IMR-90 (cell line): ENCODE measurements at regions not wholly inside any gene's neighbourhood (a gene's known extent, or its start where the extent isn't known, plus 50 kb on each side); places are given as distances from the start of the nearest gene placed in this dataset.
"Not testable (repeated sequence)": the region's sequence is repeated elsewhere in the genome, so short reads cannot be mapped to it uniquely, and the experiment has no call there.

ENCODE experiments used
- ATAC-seq: fragments of 200-7000 bp; cut with Tn5 transposase; 2 replicates; pipeline ENCODE4 v1.9.1; 2020; ENCODE audit warnings: low read depth, mild to moderate bottlenecking, moderate library complexity
- BruUV-seq: library from RNA; stranded (reverse); fragments of 400-500 nt; replicated peaks from 2 replicates; lab custom pipeline; 2021; lab: Mats Ljungman, UMichigan
- CTCF ChIA-PET: fragments of 300-600 bp; formaldehyde crosslinking; extraction: SDS; loops from one replicate; lab custom pipeline; 2021; ENCODE audit warnings: antibody characterized with exemption; lab: Yijun Ruan, JAX
- POLR2A ChIA-PET: fragments of 300-600 bp; sonication (Branson Sonifier 250); formaldehyde crosslinking; loops from one replicate; lab custom pipeline; 2022; ENCODE audit warnings: antibody characterized with exemption; ENCODE audit not compliant: unreplicated experiment; lab: Charles Lee
- DNase-seq: peaks from one replicate; pipeline ENCODE4 v3.0.0; 2013
- H2AFZ ChIP-seq: replicated peaks from 2 replicates; pipeline ENCODE3; 2013; ENCODE audit warnings: low read length, mild to moderate bottlenecking; ENCODE audit not compliant: poor library complexity
- H2AK5ac ChIP-seq: 2 replicates; pipeline ENCODE4 v1.6.1; 2013; ENCODE audit warnings: low read depth, low read length, inconsistent platforms
- H2AK9ac ChIP-seq: replicated peaks from 2 replicates; pipeline ENCODE3; 2013; ENCODE audit warnings: mild to moderate bottlenecking, low read depth, low read length, moderate library complexity; ENCODE audit not compliant: poor library complexity
- H2BK120ac ChIP-seq: 2 replicates; pipeline ENCODE4 v1.6.1; 2013; ENCODE audit warnings: low read depth, low read length, inconsistent platforms
- H2BK15ac ChIP-seq: 3 replicates; pipeline ENCODE4 v1.6.1; 2013; ENCODE audit warnings: low read depth, low read length, inconsistent platforms
- H2BK20ac ChIP-seq: 2 replicates; pipeline ENCODE4 v1.6.1; 2013; ENCODE audit warnings: low read depth, mild to moderate bottlenecking, inconsistent platforms, low read length, moderate library complexity
- H2BK5ac ChIP-seq: 2 replicates; pipeline ENCODE4 v1.6.1; 2013; ENCODE audit warnings: mild to moderate bottlenecking, low read depth, low read length, inconsistent platforms; ENCODE audit not compliant: poor library complexity, severe bottlenecking
- H3K14ac ChIP-seq: replicated peaks from 2 replicates; pipeline ENCODE4 v1.6.1; 2013; ENCODE audit warnings: low read depth, low read length, inconsistent platforms
- H3K18ac ChIP-seq: 2 replicates; pipeline ENCODE4 v1.6.1; 2013; ENCODE audit warnings: low read depth, low read length, control low read depth
- H3K23ac ChIP-seq: 2 replicates; pipeline ENCODE4 v1.6.1; 2013; ENCODE audit warnings: low read depth, low read length, inconsistent platforms
- H3K27ac ChIP-seq: 2 replicates; pipeline ENCODE4 v1.5.1; 2013; ENCODE audit warnings: mild to moderate bottlenecking, control low read depth, low read length; ENCODE audit not compliant: insufficient read depth
- H3K27me3 ChIP-seq: 2 replicates; pipeline ENCODE4 v1.6.1; 2013; ENCODE audit warnings: low read length; ENCODE audit not compliant: control insufficient read depth, insufficient read depth
- H3K36me3 ChIP-seq: 2 replicates; pipeline ENCODE4 v1.6.1; 2013; ENCODE audit warnings: low read length, mixed read lengths; ENCODE audit not compliant: control insufficient read depth, insufficient read depth
- H3K4ac ChIP-seq: 2 replicates; pipeline ENCODE4 v1.6.1; 2013; ENCODE audit warnings: low read depth, low read length, inconsistent platforms
- H3K4me1 ChIP-seq: 2 replicates; pipeline ENCODE4 v1.6.1; 2013; ENCODE audit warnings: low read length, mixed read lengths; ENCODE audit not compliant: control insufficient read depth, insufficient read depth
- H3K4me2 ChIP-seq: 2 replicates; pipeline ENCODE4 v1.6.1; 2013; ENCODE audit warnings: low read depth, mild to moderate bottlenecking, control low read depth, low read length, moderate library complexity
- H3K4me3 ChIP-seq: 2 replicates; pipeline ENCODE4 v1.5.1; 2013; ENCODE audit warnings: low read depth, mild to moderate bottlenecking, control low read depth, low read length, moderate library complexity; ENCODE audit not compliant: insufficient read depth
- H3K56ac ChIP-seq: 2 replicates; pipeline ENCODE4 v1.6.1; 2013; ENCODE audit warnings: low read length, inconsistent platforms; ENCODE audit not compliant: insufficient read depth; ENCODE audit errors: extremely low read depth
- H3K79me1 ChIP-seq, 2 experiments: 2 replicates each; pipeline ENCODE4 v1.6.1; 2013; ENCODE audit warnings: low read length in 2 of 2, inconsistent platforms in 1 of 2, low read depth in 1 of 2
- H3K9ac ChIP-seq: 2 replicates; pipeline ENCODE4 v1.6.1; 2013; ENCODE audit warnings: low read depth, low read length, control low read depth
- H3K9me1 ChIP-seq: 2 replicates; pipeline ENCODE4 v1.6.1; 2013; ENCODE audit warnings: low read length, inconsistent platforms; ENCODE audit not compliant: insufficient read depth
- H3K9me3 ChIP-seq: 2 replicates; pipeline ENCODE4 v1.6.1; 2013; ENCODE audit warnings: low read length; ENCODE audit not compliant: control insufficient read depth, insufficient read depth
- H4K20me1 ChIP-seq: 2 replicates; pipeline ENCODE4 v1.6.1; 2013; ENCODE audit warnings: low read length, inconsistent platforms; ENCODE audit not compliant: insufficient read depth
- H4K5ac ChIP-seq: 2 replicates; pipeline ENCODE4 v1.6.1; 2013; ENCODE audit warnings: mild to moderate bottlenecking, low read depth, low read length, control low read depth
- H4K8ac ChIP-seq, 2 experiments: 2 replicates each; pipeline ENCODE4 v1.6.1; 2013; ENCODE audit warnings: low read depth in 2 of 2, low read length in 2 of 2, control low read depth in 1 of 2, inconsistent platforms in 1 of 2
- H4K91ac ChIP-seq: 2 replicates; pipeline ENCODE4 v1.6.1; 2013; ENCODE audit warnings: low read depth, low read length, inconsistent platforms; ENCODE audit not compliant: insufficient read depth
- BHLHE40 ChIP-seq: fragments of 150-350 bp; IDR thresholded peaks from 2 replicates; pipeline ENCODE4 v1.6.1; 2016; ENCODE audit warnings: mild to moderate bottlenecking, low read depth, low read length
- CEBPB ChIP-seq: IDR thresholded peaks from 2 replicates; pipeline ENCODE4 v1.6.1; 2012; ENCODE audit warnings: low read depth, low read length, improper control_type of control experiment
- MAFK ChIP-seq: IDR thresholded peaks from 2 replicates; pipeline ENCODE4 v1.6.1; 2012; ENCODE audit warnings: low read depth, low read length, improper control_type of control experiment
- MXI1 ChIP-seq: IDR thresholded peaks from 2 replicates; pipeline ENCODE4 v1.6.1; 2012; ENCODE audit warnings: low read depth, mild to moderate bottlenecking, low read length, moderate library complexity, borderline replicate concordance
- RCOR1 ChIP-seq: IDR thresholded peaks from 2 replicates; pipeline ENCODE4 v1.6.1; 2012; ENCODE audit warnings: mild to moderate bottlenecking, low read length, improper control_type of control experiment; ENCODE audit not compliant: insufficient replicate concordance
- RFX5 ChIP-seq: IDR thresholded peaks from 2 replicates; pipeline ENCODE4 v1.8.0; 2012; ENCODE audit warnings: low read depth, mild to moderate bottlenecking, low read length, moderate library complexity
- USF2 ChIP-seq: fragments of 150-350 bp; IDR thresholded peaks from 2 replicates; pipeline ENCODE4 v1.6.1; 2017; ENCODE audit warnings: mild to moderate bottlenecking, antibody characterized with exemption, low read length, low read depth
- WGBS, 2 experiments: methylation state at CpG; one replicate each; pipeline versions ENCODE4 v1.1.5 to v1.1.7; 2013; ENCODE audit warnings: missing lambda C conversion rate in 2 of 2; ENCODE audit not compliant: insufficient read length in 1 of 2; ENCODE audit errors: extremely low coverage in 2 of 2; 5-methylcytosine and 5-hydroxymethylcytosine counted together
- dilution Hi-C: fragments of 300-500 bp; cut with HindIII; formaldehyde crosslinking; loops from one replicate; pipeline ENCODE4 v1.14.3; 2018; ENCODE audit warnings: low sequenced_read_pairs; ENCODE audit not compliant: unreplicated experiment
- in situ Hi-C: fragments of 300-500 bp; cut with MboI; formaldehyde crosslinking; loops from 3 replicates; pipeline ENCODE4 v1.14.3; 2019; ENCODE audit warnings: low sequenced_read_pairs, inconsistent platforms, mixed read lengths
- intact Hi-C: fragments of 100-400 bp; cut with micrococcal nuclease; formaldehyde crosslinking; loops from 2 replicates; pipeline ENCODE4 v1.10.0; 2022

GRCh38 chr1:182308826-182309225 lies 82.8 kb downstream of the GLUL start:
- ATAC-seq (no peak), DNase-seq (no peak)
- BruUV-seq: no TSS peak
- Histone ChIP-seq H3K9me1 (no peaks in the 10 kb centered on the region), H4K5ac (no peak overlapping the region), H3K18ac (no peak overlapping the region), H3K4me2 (no peak overlapping the region), H2BK120ac (no peak overlapping the region), H2AK5ac (no peak overlapping the region), H2AFZ (no peak overlapping the region), H3K56ac (no peak overlapping the region), H3K14ac (no peak overlapping the region), H3K27ac (no peak overlapping the region), H3K9me3 (no peaks in the 10 kb centered on the region), H3K4me1 (no peaks in the 10 kb centered on the region), H2BK5ac (no peak overlapping the region), H3K23ac (no peak overlapping the region), H3K27me3 (no peaks in the 10 kb centered on the region), H2AK9ac (no peak overlapping the region), H4K91ac (no peak overlapping the region), H2BK15ac (no peak overlapping the region), H3K9ac (no peak overlapping the region), H3K4me3 (no peak overlapping the region), H3K79me1 (no peaks in the 10 kb centered on the region), H2BK20ac (no peak overlapping the region), H3K36me3 (no peaks in the 10 kb centered on the region), H4K8ac (no peak overlapping the region), H4K20me1 (no peaks in the 10 kb centered on the region), H3K4ac (no peak overlapping the region)
- intact Hi-C loops (no loop called here), dilution Hi-C loops (no loop called here), in situ Hi-C loops (no loop called here)
- ChIA-PET POLR2A (no interaction called here), CTCF (interaction anchor here (0.6 kb wide), 1 partner anchor 22 kb away, joined by 9 read pairs; no protein-coding TSS in a partner anchor)
- no peak for TF ChIP-seq CEBPB
- no peak for TF ChIP-seq RCOR1
- TF ChIP-seq USF2: no peak
- TF ChIP-seq MAFK: no peak
- no peak for TF ChIP-seq RFX5
- no peak for TF ChIP-seq MXI1
- no peak for TF ChIP-seq BHLHE40

GRCh38 chr1:182307486-182307885 lies 84.1 kb downstream of the GLUL start:
- H3K18ac ChIP-seq, H3K9me3 ChIP-seq, H3K36me3 ChIP-seq, DNase-seq, dilution Hi-C loops, intact Hi-C loops, H2BK120ac ChIP-seq, in situ Hi-C loops, H3K4me3 ChIP-seq, POLR2A ChIA-PET, H3K79me1 ChIP-seq, H4K5ac ChIP-seq, H2AK5ac ChIP-seq, CTCF ChIA-PET, H3K27ac ChIP-seq, H4K20me1 ChIP-seq, H3K9ac ChIP-seq, H3K4me2 ChIP-seq, H3K56ac ChIP-seq, H3K14ac ChIP-seq, H3K23ac ChIP-seq, ATAC-seq, H2BK15ac ChIP-seq, H4K91ac ChIP-seq, H3K4me1 ChIP-seq, H2BK20ac ChIP-seq, H2AFZ ChIP-seq, BruUV-seq, H3K27me3 ChIP-seq, H4K8ac ChIP-seq, H2AK9ac ChIP-seq, H2BK5ac ChIP-seq, H3K9me1 ChIP-seq, H3K4ac ChIP-seq: not testable (repeated sequence)
- WGBS, 2 experiments: 60% methylated on average over 2 of the region's 8 CpGs; no CpG with 5 or more reads in 1 of the 2 experiments
